CD4-positive, alpha-beta memory T cell (primary cell): ENCODE measurements at regions not wholly inside any gene's neighbourhood (a gene's known extent, or its start where the extent isn't known, plus 50 kb on each side); places are given as distances from the start of the nearest gene placed in this dataset.
"Not testable (repeated sequence)": the region's sequence is repeated elsewhere in the genome, so short reads cannot be mapped to it uniquely, and the experiment has no call there.

Source experiments
- CTCF ChIA-PET: fragments of 350-600 bp; sonication (Branson Sonifier 250); formaldehyde crosslinking; loops from one replicate; lab custom pipeline; 2021; ENCODE audit warnings: inconsistent platforms; ENCODE audit not compliant: partially characterized antibody; lab: Charles Lee
- POLR2A ChIA-PET: fragments of 350-600 bp; sonication (Branson Sonifier 250); formaldehyde crosslinking; loops from one replicate; lab custom pipeline; 2021; ENCODE audit not compliant: partially characterized antibody; lab: Charles Lee
- DNase-seq, 5 donors: peaks; one replicate each; pipeline versions ENCODE4 v3.0.0 to v3.0.0-alpha.2; 2020 to 2022; ENCODE audit warnings: mixed read lengths in 1 of 5
- H3K27ac ChIP-seq: one replicate; pipeline ENCODE4 v1.7.0; 2013; ENCODE audit warnings: low read depth, low read length
- H3K27me3 ChIP-seq: 2 replicates; pipeline ENCODE4 v1.7.0; 2013; ENCODE audit warnings: mild to moderate bottlenecking, low read length, moderate library complexity; ENCODE audit not compliant: insufficient read depth
- H3K36me3 ChIP-seq: 2 replicates; pipeline ENCODE4 v1.7.0; 2013; ENCODE audit warnings: mild to moderate bottlenecking, low read length, moderate library complexity; ENCODE audit not compliant: insufficient read depth
- H3K4me1 ChIP-seq: 2 replicates; pipeline ENCODE4 v1.7.0; 2013; ENCODE audit warnings: mild to moderate bottlenecking, low read length, moderate library complexity; ENCODE audit not compliant: insufficient read depth
- H3K4me3 ChIP-seq, 2 donors: one replicate each; pipeline ENCODE4 v1.7.0; 2013; ENCODE audit warnings: low read length in 2 of 2, mild to moderate bottlenecking in 1 of 2
- H3K9me3 ChIP-seq, 2 donors: one replicate each; pipeline ENCODE4 v1.7.0; 2013; ENCODE audit warnings: low read length in 2 of 2, control low read depth in 1 of 2; ENCODE audit not compliant: control insufficient read depth in 1 of 2
- H3K27ac Mint-ChIP-seq, 7 donors: one replicate each; pipeline ENCODE4 v1.8.0; 2020 to 2021; ENCODE audit warnings: mixed read lengths in 7 of 7, mild to moderate bottlenecking in 6 of 7, inconsistent platforms in 3 of 7, moderate library complexity in 3 of 7
- H3K27me3 Mint-ChIP-seq, 2 donors: one replicate each; pipeline ENCODE4 v1.8.0; 2020 to 2021; ENCODE audit warnings: mixed read lengths in 2 of 2
- H3K36me3 Mint-ChIP-seq, 2 donors: one replicate each; pipeline ENCODE4 v1.8.0; 2020 to 2021; ENCODE audit warnings: mixed read lengths in 2 of 2, inconsistent platforms in 1 of 2, mild to moderate bottlenecking in 1 of 2
- H3K4me1 Mint-ChIP-seq, 4 donors: one replicate each; pipeline ENCODE4 v1.8.0; 2020 to 2021; ENCODE audit warnings: mixed read lengths in 4 of 4, mild to moderate bottlenecking in 1 of 4
- H3K4me3 Mint-ChIP-seq, 8 donors: one replicate each; pipeline ENCODE4 v1.8.0; 2020 to 2021; ENCODE audit warnings: mixed read lengths in 8 of 8, mild to moderate bottlenecking in 7 of 8, moderate library complexity in 6 of 8, inconsistent platforms in 3 of 8
- H3K9me3 Mint-ChIP-seq, 8 donors: one replicate each; pipeline ENCODE4 v1.8.0; 2020 to 2021; ENCODE audit warnings: mixed read lengths in 8 of 8, mild to moderate bottlenecking in 5 of 8, inconsistent platforms in 3 of 8, moderate library complexity in 1 of 8
- intact Hi-C: fragments of 100-400 bp; cut with micrococcal nuclease; formaldehyde crosslinking; loops from one replicate; pipeline ENCODE4 v1.15.1; 2023

- H3K4me3 ChIP-seq: no peak overlapping the region
- Mint-ChIP-seq H3K27ac (no peak overlapping the region), H3K36me3 (no peaks in the 10 kb centered on the region), H3K4me1 (no peaks in the 10 kb centered on the region), H3K9me3 (no peaks in the 10 kb centered on the region), H3K4me3 (no peak overlapping the region), H3K27me3 (peaks cover 3 to 9% of the 10 kb centered on the region in 2 donors)
- no peak overlapping the region for H3K27ac ChIP-seq
- H3K9me3 ChIP-seq: no peaks in the 10 kb centered on the region
- no peak for DNase-seq
- intact Hi-C loops: no loop called here
- CTCF ChIA-PET: no interaction called here
- H3K4me1 ChIP-seq: no peaks in the 10 kb centered on the region
- POLR2A ChIA-PET: no interaction called here
- no peaks in the 10 kb centered on the region for H3K36me3 ChIP-seq
- H3K27me3 ChIP-seq: no peaks in the 10 kb centered on the region
Observed at GRCh38 chrX:47776292-47777006, 60.3 kb upstream of the ZNF81 start.

GRCh38 chrX:47772764-47773163 lies 63.9 kb upstream of the ZNF81 start:
- Histone ChIP-seq H3K27ac (no peak overlapping the region), H3K36me3 (no peaks in the 10 kb centered on the region), H3K4me3 (no peak overlapping the region), H3K9me3 (no peaks in the 10 kb centered on the region), H3K4me1 (no peaks in the 10 kb centered on the region), H3K27me3 (no peaks in the 10 kb centered on the region)
- Mint-ChIP-seq H3K4me1 (no peaks in the 10 kb centered on the region), H3K36me3 (no peaks in the 10 kb centered on the region), H3K4me3 (no peak overlapping the region), H3K27ac (no peak overlapping the region), H3K27me3 (peaks cover 5 to 15% of the 10 kb centered on the region in 2 donors), H3K9me3 (peaks cover 0 to 6% (median 3%) of the 10 kb centered on the region in 8 donors)
- ChIA-PET POLR2A (no interaction called here), CTCF (no interaction called here)
- no peak for DNase-seq
- intact Hi-C loops: no loop called here

- Histone ChIP-seq H3K27ac (no peak overlapping the region), H3K27me3 (no peaks in the 10 kb centered on the region), H3K36me3 (no peaks in the 10 kb centered on the region), H3K4me1 (no peaks in the 10 kb centered on the region), H3K9me3 (no peaks in the 10 kb centered on the region), H3K4me3 (no peak overlapping the region)
- CTCF ChIA-PET: no interaction called here
- no peaks in the 10 kb centered on the region for H3K4me1 Mint-ChIP-seq
- POLR2A ChIA-PET: no interaction called here
- no peak overlapping the region for H3K4me3 Mint-ChIP-seq
- no peak overlapping the region for H3K27ac Mint-ChIP-seq
- no peak for DNase-seq
- intact Hi-C loops: no loop called here
- peaks cover 0 to 6% (median 3%) of the 10 kb centered on the region in 8 donors for H3K9me3 Mint-ChIP-seq
- no peaks in the 10 kb centered on the region for H3K36me3 Mint-ChIP-seq
- H3K27me3 Mint-ChIP-seq: peaks cover 6 to 16% of the 10 kb centered on the region in 2 donors
Observed at GRCh38 chrX:47771473-47771872, 65.2 kb upstream of the ZNF81 start.

DNA sequence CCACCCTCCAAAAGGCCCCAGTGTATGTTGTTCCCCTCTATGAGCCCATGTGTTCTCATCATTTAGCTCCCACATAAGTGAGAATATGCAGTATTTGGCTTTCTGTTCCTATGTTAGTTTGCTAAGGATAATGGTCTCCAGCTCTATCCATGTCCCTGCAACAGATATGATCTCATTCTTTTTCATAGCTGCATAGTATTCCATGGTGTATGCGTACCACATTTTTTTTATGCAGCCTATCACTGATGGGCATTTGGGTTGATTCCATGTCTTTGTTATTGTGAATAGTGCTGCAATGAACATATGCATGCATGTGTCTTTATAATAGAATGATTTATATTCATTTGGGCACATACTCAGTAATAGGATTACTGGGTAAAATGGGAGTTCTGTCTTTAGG lies 73.9 kb upstream of the ZNF81 start:
- H3K4me1 Mint-ChIP-seq, H3K27ac Mint-ChIP-seq, H3K27me3 Mint-ChIP-seq, H3K27ac ChIP-seq, H3K36me3 Mint-ChIP-seq, CTCF ChIA-PET, H3K36me3 ChIP-seq, H3K4me3 ChIP-seq, H3K9me3 Mint-ChIP-seq, DNase-seq, intact Hi-C loops, H3K4me1 ChIP-seq, POLR2A ChIA-PET, H3K9me3 ChIP-seq, H3K27me3 ChIP-seq: not testable (repeated sequence)
- peak overlapping the region in 1 of 8 donors; percentile 49 for H3K4me3 Mint-ChIP-seq

DNA sequence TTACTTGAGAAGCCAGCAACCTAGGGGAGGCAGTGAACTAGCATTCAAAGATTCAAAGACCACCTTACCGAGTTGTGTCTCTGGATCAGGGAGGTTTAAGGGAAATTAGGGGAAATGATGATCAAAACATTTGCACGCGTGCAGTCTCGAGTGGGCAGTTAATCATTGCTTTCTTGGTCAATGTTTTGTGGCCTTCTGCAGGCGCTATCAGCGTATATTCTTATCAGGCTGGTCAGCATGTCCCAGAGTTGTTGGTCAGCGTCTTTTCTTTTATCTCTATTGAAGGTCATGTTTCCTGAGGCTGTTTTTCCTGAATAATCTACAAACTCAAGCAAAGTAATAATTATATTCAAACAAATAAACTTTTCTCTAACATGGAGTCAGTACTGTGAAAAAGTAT lies 84.0 kb upstream of the ZNF81 start:
- Mint-ChIP-seq H3K27me3 (peaks cover 4 to 7% of the 10 kb centered on the region in 2 donors), H3K27ac (no peak overlapping the region), H3K4me3 (no peak overlapping the region), H3K9me3 (peaks cover 0 to 1% (median 0%) of the 10 kb centered on the region in 8 donors), H3K36me3 (no peaks in the 10 kb centered on the region), H3K4me1 (no peaks in the 10 kb centered on the region)
- Histone ChIP-seq H3K27ac (no peak overlapping the region), H3K4me3 (no peak overlapping the region), H3K9me3 (no peaks in the 10 kb centered on the region), H3K36me3 (no peaks in the 10 kb centered on the region), H3K4me1 (no peaks in the 10 kb centered on the region), H3K27me3 (no peaks in the 10 kb centered on the region)
- CTCF ChIA-PET: no interaction called here
- POLR2A ChIA-PET: no interaction called here
- intact Hi-C loops: no loop called here
- no peak for DNase-seq

- Histone ChIP-seq H3K27me3 (no peaks in the 10 kb centered on the region), H3K9me3 (no peaks in the 10 kb centered on the region), H3K4me1 (no peaks in the 10 kb centered on the region), H3K4me3 (no peak overlapping the region), H3K27ac (no peak overlapping the region), H3K36me3 (no peaks in the 10 kb centered on the region)
- ChIA-PET CTCF (interaction anchor here (1.2 kb wide), 1 partner anchor 276 kb away, joined by 3 read pairs; no protein-coding TSS in a partner anchor), POLR2A (no interaction called here)
- Mint-ChIP-seq H3K36me3 (no peaks in the 10 kb centered on the region), H3K9me3 (peaks cover 0 to 1% (median 0%) of the 10 kb centered on the region in 8 donors), H3K4me3 (no peak overlapping the region), H3K4me1 (no peaks in the 10 kb centered on the region), H3K27me3 (peaks cover 4 to 7% of the 10 kb centered on the region in 2 donors), H3K27ac (no peak overlapping the region)
- intact Hi-C loops: no loop called here
- peak in 4 of 5 donors; percentile 2 to 9 (median 4) for DNase-seq
Observed at GRCh38 chrX:47751670-47752069, 85.0 kb upstream of the ZNF81 start.

DNA sequence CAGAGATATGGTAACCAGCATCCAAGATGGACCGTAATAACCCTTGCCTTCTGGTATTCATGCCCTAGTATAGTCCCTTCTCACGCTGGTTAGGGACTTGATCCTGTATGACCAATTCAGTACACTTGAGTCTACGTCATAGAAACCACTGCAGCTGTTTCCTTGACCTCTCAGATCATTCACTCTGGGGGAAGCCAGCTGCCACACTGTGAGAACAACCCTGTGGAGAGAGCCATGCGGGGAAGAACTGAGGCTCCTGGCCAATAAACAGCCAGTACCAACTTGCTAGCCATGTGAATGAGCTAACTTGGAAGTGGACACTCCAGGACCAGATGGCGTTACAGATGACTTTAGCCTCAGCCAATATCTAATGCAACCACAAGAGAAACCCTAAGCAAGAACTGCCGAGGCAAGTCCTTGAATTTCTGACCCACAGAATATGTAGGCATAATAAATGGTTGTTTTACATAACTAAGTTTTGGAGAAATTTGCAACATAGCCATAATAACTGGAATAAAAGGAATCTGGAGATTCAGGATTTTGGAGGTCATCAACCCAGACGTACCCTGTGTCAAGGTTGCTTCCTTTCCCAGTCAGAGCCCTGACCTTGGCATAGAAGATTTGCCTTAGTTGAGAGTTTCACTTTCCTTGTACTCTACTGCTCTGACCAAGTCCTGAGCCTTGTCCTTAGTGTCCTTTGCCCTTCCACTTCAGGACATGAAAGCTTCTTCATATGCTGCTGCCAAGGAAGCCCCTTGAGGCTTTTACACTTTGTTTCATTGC lies 87.3 kb upstream of the ZNF81 start:
- H3K27me3 Mint-ChIP-seq: peaks cover 0 to 4% of the 10 kb centered on the region in 2 donors
- H3K4me1 Mint-ChIP-seq: no peaks in the 10 kb centered on the region
- H3K4me3 Mint-ChIP-seq: no peak overlapping the region
- no peak overlapping the region for H3K4me3 ChIP-seq
- H3K27me3 ChIP-seq: no peaks in the 10 kb centered on the region
- H3K27ac Mint-ChIP-seq: no peak overlapping the region
- no peaks in the 10 kb centered on the region for H3K36me3 Mint-ChIP-seq
- no peaks in the 10 kb centered on the region for H3K36me3 ChIP-seq
- DNase-seq: no peak
- H3K9me3 ChIP-seq: no peaks in the 10 kb centered on the region
- CTCF ChIA-PET: no interaction called here
- POLR2A ChIA-PET: no interaction called here
- H3K27ac ChIP-seq: no peak overlapping the region
- H3K9me3 Mint-ChIP-seq: peaks cover 0 to 1% (median 0%) of the 10 kb centered on the region in 8 donors
- intact Hi-C loops: no loop called here
- no peaks in the 10 kb centered on the region for H3K4me1 ChIP-seq
